GM21529 (cell line): ENCODE measurements at regions not wholly inside any gene's neighbourhood (a gene's known extent, or its start where the extent isn't known, plus 50 kb on each side); places are given as distances from the start of the nearest gene placed in this dataset.

Source experiments
- ATAC-seq: cut with Tn5 transposase; IDR thresholded peaks from one replicate; pipeline ENCODE4 v1.9.1; 2021; ENCODE audit not compliant: unreplicated experiment

- ATAC-seq, result no peak
These were observed 184.9 kb upstream of the DPT start for GRCh38 chr1:168913711-168914463.

GRCh38 chr1:168917309-168917708, 188.3 kb upstream of the DPT start:
- ATAC-seq, result no peak

- ATAC-seq, result no peak
These were observed 188.7 kb upstream of the ATP1B1 start for GRCh38 chr1:168917796-168918195.

GRCh38 chr1:168918860-168919741, 187.4 kb upstream of the ATP1B1 start:
- no peak for ATAC-seq

- no peak for ATAC-seq
These were observed 185.9 kb upstream of the ATP1B1 start for GRCh38 chr1:168920456-168921094.

GRCh38 chr1:168921629-168922028, 184.9 kb upstream of the ATP1B1 start:
- ATAC-seq, result peak; percentile 59

GRCh38 chr1:168923521-168924136, 182.9 kb upstream of the ATP1B1 start:
- no peak for ATAC-seq

GRCh38 chr1:168924976-168925375, 181.5 kb upstream of the ATP1B1 start:
- no peak for ATAC-seq

GRCh38 chr1:168926236-168926635, 180.3 kb upstream of the ATP1B1 start:
- no peak for ATAC-seq

- ATAC-seq, result no peak
These were observed 174.0 kb upstream of the ATP1B1 start for GRCh38 chr1:168932539-168932938.

GRCh38 chr1:168933141-168933805, 173.2 kb upstream of the ATP1B1 start:
- no peak for ATAC-seq

GRCh38 chr1:168939110-168939946, 167.2 kb upstream of the ATP1B1 start:
- ATAC-seq, result no peak

GRCh38 chr1:168939947-168940223, 166.6 kb upstream of the ATP1B1 start:
- no peak for ATAC-seq

- no peak for ATAC-seq
These were observed 164.8 kb upstream of the ATP1B1 start for GRCh38 chr1:168941640-168942039.

- ATAC-seq, result no peak
These were observed 164.3 kb upstream of the ATP1B1 start for GRCh38 chr1:168942165-168942564.

GRCh38 chr1:168945870-168946269, 160.6 kb upstream of the ATP1B1 start:
- no peak for ATAC-seq

GRCh38 chr1:168947041-168947440, 159.4 kb upstream of the ATP1B1 start:
- ATAC-seq, result no peak

GRCh38 chr1:168949672-168950071, 156.8 kb upstream of the ATP1B1 start:
- ATAC-seq, result no peak

- ATAC-seq, result no peak
These were observed 148.7 kb upstream of the ATP1B1 start for GRCh38 chr1:168957818-168958217.
